Fibroblast of lung (primary cell): ENCODE measurements at regions not wholly inside any gene's neighbourhood (a gene's known extent, or its start where the extent isn't known, plus 50 kb on each side); places are given as distances from the start of the nearest gene placed in this dataset.
"Not testable (repeated sequence)": the region's sequence is repeated elsewhere in the genome, so short reads cannot be mapped to it uniquely, and the experiment has no call there.

Source experiments
- CTCF ChIP-seq, 2 donors: IDR thresholded peaks in 1 of 2; conservative IDR thresholded peaks in 1 of 2; 1 replicate in 1 of 2; 2 replicates in 1 of 2; pipeline ENCODE4 v1.5.1; 2011 to 2012; ENCODE audit warnings: low read length in 2 of 2, control low read depth in 1 of 2, inconsistent platforms in 1 of 2, low read depth in 1 of 2, mild to moderate bottlenecking in 1 of 2
- EZH2 ChIP-seq: IDR thresholded peaks from 2 replicates; pipeline ENCODE4 v1.5.1; 2012; ENCODE audit warnings: low read length, control low read depth, mild to moderate bottlenecking; ENCODE audit errors: missing control alignments

- TF ChIP-seq CTCF (conservative IDR thresholded peaks at IDR 0.05 in 1 of 2, IDR thresholded peaks at IDR 0.05 in 1 of 2; ENCODE audit: low read depth in 1 of 2, low read length in 2 of 2); EZH2: not testable (repeated sequence)
These were observed 881.3 kb downstream of the NAP1L3 start for GRCh38 chrX:92792080-92792479.
